SU-DHL-6 (cell line): ENCODE measurements at regions not wholly inside any gene's neighbourhood (a gene's known extent, or its start where the extent isn't known, plus 50 kb on each side); places are given as distances from the start of the nearest gene placed in this dataset.

Experiments
- H2AFZ ChIP-seq: fragments of 200-600 bp; sonication (generic); 2 replicates; pipeline ENCODE4 v1.6.1; 2014; ENCODE audit warnings: low read depth, mild to moderate bottlenecking, moderate library complexity, mixed read lengths, antibody characterized with exemption, low read length; ENCODE audit not compliant: severe bottlenecking
- H3F3A ChIP-seq: fragments of 200-600 bp; shearing (Covaris generic); 2 replicates; pipeline ENCODE4 v1.6.0; 2016; ENCODE audit warnings: antibody characterized with exemption, mild to moderate bottlenecking; ENCODE audit not compliant: insufficient read depth
- H3K27ac ChIP-seq: fragments of 200-600 bp; sonication (generic); 2 replicates; pipeline ENCODE4 v1.5.1; 2016; ENCODE audit warnings: low read depth, mild to moderate bottlenecking, low read length, moderate library complexity, mixed read lengths
- H3K27me3 ChIP-seq: fragments of 200-600 bp; sonication (generic), shearing (Covaris generic); 2 replicates; pipeline ENCODE4 v1.6.0; 2014; ENCODE audit warnings: mild to moderate bottlenecking, low read length
- H3K36me3 ChIP-seq: fragments of 200-600 bp; sonication (generic); 2 replicates; pipeline ENCODE4 v1.6.1; 2014; ENCODE audit warnings: mild to moderate bottlenecking, low read length, mixed read lengths
- H3K4me2 ChIP-seq: fragments of 300-600, 200-600 bp; shearing (Covaris generic), sonication (generic); 2 replicates; pipeline ENCODE4 v1.6.0; 2014; ENCODE audit warnings: low read length, low read depth, mild to moderate bottlenecking; ENCODE audit not compliant: poor library complexity, severe bottlenecking
- H3K4me3 ChIP-seq: fragments of 200-600 bp; sonication (generic); 2 replicates; pipeline ENCODE4 v1.5.1; 2014; ENCODE audit warnings: antibody characterized with exemption, low read length, mild to moderate bottlenecking, mixed read lengths; ENCODE audit not compliant: insufficient read depth, poor library complexity, severe bottlenecking
- H3K79me2 ChIP-seq: fragments of 200-600 bp; sonication (generic); 2 replicates; pipeline ENCODE4 v1.6.1; 2014; ENCODE audit warnings: mild to moderate bottlenecking, low read length, moderate library complexity; ENCODE audit not compliant: insufficient read depth
- H3K9ac ChIP-seq: fragments of 200-600 bp; sonication (generic); 2 replicates; pipeline ENCODE4 v1.7.0; 2014; ENCODE audit warnings: mild to moderate bottlenecking, low read length
- H3K9me2 ChIP-seq: fragments of 200-600 bp; sonication (generic); replicated peaks from 2 replicates; pipeline ENCODE4 v1.6.1; 2014; ENCODE audit warnings: low read length; ENCODE audit not compliant: insufficient read depth
- H3K9me3 ChIP-seq: fragments of 200-600 bp; sonication (generic); 2 replicates; pipeline ENCODE4 v1.6.1; 2014; ENCODE audit warnings: low read length, mixed read lengths; ENCODE audit not compliant: insufficient read depth
- H4K20me1 ChIP-seq: fragments of 200-600 bp; sonication (generic); 2 replicates; pipeline ENCODE4 v1.6.1; 2014; ENCODE audit warnings: low read depth, mild to moderate bottlenecking, antibody characterized with exemption, low read length, moderate library complexity, mixed read lengths
- EZH2phosphoT487 ChIP-seq: fragments of 200-600 bp; sonication (generic), shearing (Covaris generic); conservative IDR thresholded peaks from 2 replicates; pipeline ENCODE4 v1.6.1; 2018; ENCODE audit warnings: mild to moderate bottlenecking, antibody characterized with exemption, low read length, moderate library complexity, mixed read lengths
- TF ChIP-seq, protein P1 (sequence below): fragments of 200-600 bp; sonication (generic); IDR thresholded peaks from one replicate; pipeline ENCODE4 v1.5.1; 2017; ENCODE audit warnings: antibody characterized with exemption, mild to moderate bottlenecking, low read length, moderate library complexity; ENCODE audit not compliant: insufficient read depth, poor library complexity, severe bottlenecking

DNA sequence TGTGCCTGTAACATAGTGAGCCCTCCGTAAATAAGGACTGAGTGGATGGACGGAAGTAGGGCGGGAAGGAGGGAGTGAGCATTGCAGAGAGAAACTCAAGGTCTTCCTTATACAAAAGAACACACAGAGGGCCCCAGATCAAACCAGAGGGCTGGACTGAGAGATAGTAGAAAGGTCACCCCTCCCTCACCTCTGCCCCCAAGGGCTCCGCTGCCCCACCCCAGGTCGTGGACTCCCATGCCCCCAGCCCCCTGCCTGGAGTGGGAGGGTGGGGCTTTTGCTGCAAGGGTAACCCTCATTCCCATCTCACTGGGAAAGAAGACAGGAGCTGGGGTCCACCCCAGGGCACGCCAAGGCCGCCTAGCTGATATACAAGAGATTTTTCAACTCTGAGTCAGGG is 157.0 kb downstream of the MN1 start:
- Histone ChIP-seq H3K79me2 (no peaks in the 10 kb centered on the region), H4K20me1 (no peaks in the 10 kb centered on the region), H3K4me2 (no peak overlapping the region), H3K36me3 (no peaks in the 10 kb centered on the region), H2AFZ (no peak overlapping the region), H3K4me3 (no peak overlapping the region), H3K27me3 (no peaks in the 10 kb centered on the region), H3K9me3 (no peaks in the 10 kb centered on the region), H3K9ac (no peak overlapping the region), H3K9me2 (no peaks in the 10 kb centered on the region), H3K27ac (no peak overlapping the region), H3F3A (no peaks in the 10 kb centered on the region)
- TF ChIP-seq, protein P1, sequence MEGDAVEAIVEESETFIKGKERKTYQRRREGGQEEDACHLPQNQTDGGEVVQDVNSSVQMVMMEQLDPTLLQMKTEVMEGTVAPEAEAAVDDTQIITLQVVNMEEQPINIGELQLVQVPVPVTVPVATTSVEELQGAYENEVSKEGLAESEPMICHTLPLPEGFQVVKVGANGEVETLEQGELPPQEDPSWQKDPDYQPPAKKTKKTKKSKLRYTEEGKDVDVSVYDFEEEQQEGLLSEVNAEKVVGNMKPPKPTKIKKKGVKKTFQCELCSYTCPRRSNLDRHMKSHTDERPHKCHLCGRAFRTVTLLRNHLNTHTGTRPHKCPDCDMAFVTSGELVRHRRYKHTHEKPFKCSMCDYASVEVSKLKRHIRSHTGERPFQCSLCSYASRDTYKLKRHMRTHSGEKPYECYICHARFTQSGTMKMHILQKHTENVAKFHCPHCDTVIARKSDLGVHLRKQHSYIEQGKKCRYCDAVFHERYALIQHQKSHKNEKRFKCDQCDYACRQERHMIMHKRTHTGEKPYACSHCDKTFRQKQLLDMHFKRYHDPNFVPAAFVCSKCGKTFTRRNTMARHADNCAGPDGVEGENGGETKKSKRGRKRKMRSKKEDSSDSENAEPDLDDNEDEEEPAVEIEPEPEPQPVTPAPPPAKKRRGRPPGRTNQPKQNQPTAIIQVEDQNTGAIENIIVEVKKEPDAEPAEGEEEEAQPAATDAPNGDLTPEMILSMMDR, result no peak
- TF ChIP-seq EZH2phosphoT487, result no peak

DNA sequence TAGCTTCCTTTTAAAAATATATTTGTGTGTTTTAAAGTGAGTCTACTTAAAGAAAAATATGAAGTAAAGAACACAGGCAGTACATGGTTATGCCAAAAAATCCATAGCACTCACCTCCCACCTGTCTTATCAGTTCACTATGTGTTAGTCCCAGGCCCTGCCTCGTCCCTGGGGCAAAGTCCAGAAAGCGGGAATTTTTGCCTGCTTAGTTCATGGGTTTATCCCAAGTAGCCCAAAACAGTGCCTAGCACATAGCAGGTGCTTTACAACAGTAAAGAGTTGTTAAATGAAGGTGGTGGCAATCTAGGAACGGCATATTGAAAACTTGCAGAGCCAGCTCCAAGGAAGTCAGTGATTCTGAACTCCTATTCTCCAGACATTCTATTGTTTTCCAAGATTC is 154.0 kb downstream of the MN1 start:
- Histone ChIP-seq H3K4me3 (no peak overlapping the region), H3K9ac (no peak overlapping the region), H2AFZ (no peak overlapping the region), H3K36me3 (no peaks in the 10 kb centered on the region), H3K79me2 (no peaks in the 10 kb centered on the region), H3K4me2 (no peak overlapping the region), H4K20me1 (no peaks in the 10 kb centered on the region), H3K27me3 (no peaks in the 10 kb centered on the region), H3K9me2 (no peaks in the 10 kb centered on the region), H3K9me3 (no peaks in the 10 kb centered on the region), H3K27ac (no peak overlapping the region), H3F3A (no peaks in the 10 kb centered on the region)
- TF ChIP-seq EZH2phosphoT487, result no peak
- TF ChIP-seq, protein P1, result no peak

DNA sequence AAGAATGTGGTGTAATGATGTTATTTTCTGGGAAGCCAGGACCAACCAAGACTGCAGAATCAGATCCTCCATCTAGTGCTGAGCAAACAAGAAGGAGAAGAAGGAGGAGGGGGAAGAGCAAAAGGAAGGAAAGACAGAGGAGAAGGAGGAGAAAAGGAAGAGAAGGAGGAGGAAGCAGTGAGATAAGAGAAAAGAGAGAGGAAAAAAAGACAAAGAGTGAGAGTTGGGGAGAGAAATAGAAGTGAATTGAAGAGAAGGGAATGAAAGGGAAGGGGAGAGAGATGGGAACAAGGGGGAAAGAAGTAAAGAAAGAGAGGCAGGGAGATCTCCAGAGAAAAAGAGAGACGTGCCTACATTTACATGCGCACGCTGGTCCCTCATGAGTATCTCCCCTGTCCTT is 153.5 kb downstream of the MN1 start:
- Histone ChIP-seq H3K27ac (no peak overlapping the region), H3K79me2 (no peaks in the 10 kb centered on the region), H3K9me3 (no peaks in the 10 kb centered on the region), H3K36me3 (no peaks in the 10 kb centered on the region), H2AFZ (no peak overlapping the region), H4K20me1 (no peaks in the 10 kb centered on the region), H3K4me3 (no peak overlapping the region), H3K9me2 (no peaks in the 10 kb centered on the region), H3K27me3 (no peaks in the 10 kb centered on the region), H3K4me2 (no peak overlapping the region), H3F3A (no peaks in the 10 kb centered on the region), H3K9ac (no peak overlapping the region)
- TF ChIP-seq, protein P1, result no peak
- no peak for TF ChIP-seq EZH2phosphoT487

DNA sequence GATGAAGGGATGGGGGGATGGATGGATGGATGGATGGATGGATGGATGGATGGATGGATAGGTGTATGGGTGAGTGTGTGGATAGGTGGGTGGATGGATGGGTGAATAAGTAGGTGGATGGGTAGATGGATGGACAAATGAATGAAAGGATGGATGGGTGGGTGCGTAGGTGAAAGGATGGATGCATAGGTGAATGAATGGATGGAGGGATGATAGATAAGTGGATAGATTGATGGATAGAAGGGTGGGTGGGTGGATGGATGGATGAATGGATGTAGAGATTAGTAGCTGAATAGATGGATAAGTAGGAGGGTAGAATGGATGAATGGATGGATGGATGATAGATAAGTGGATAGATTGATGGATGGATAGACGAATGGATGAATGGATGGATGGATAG is 152.7 kb downstream of the MN1 start:
- Histone ChIP-seq H3K79me2 (no peaks in the 10 kb centered on the region), H3K9me2 (no peaks in the 10 kb centered on the region), H3K4me3 (no peak overlapping the region), H3K36me3 (no peaks in the 10 kb centered on the region), H3K27ac (no peak overlapping the region), H3K9me3 (no peaks in the 10 kb centered on the region), H3K27me3 (no peaks in the 10 kb centered on the region), H3K4me2 (no peak overlapping the region), H2AFZ (no peak overlapping the region), H3K9ac (no peak overlapping the region), H3F3A (no peaks in the 10 kb centered on the region), H4K20me1 (no peaks in the 10 kb centered on the region)
- TF ChIP-seq EZH2phosphoT487, result no peak
- TF ChIP-seq, protein P1, result no peak
